ENCODE measurements at regions not wholly inside any gene's neighbourhood (a gene's known extent, or its start where the extent isn't known, plus 50 kb on each side); places are given as distances from the start of the nearest gene placed in this dataset.
"Not testable (repeated sequence)": the region's sequence is repeated elsewhere in the genome, so short reads cannot be mapped to it uniquely, and the experiment has no call there.

- no peak for DNase-seq
Observed at GRCh38 chr22:49657275-49657973, 170.2 kb downstream of the BRD1 start.

GRCh38 chr22:49656883-49657274 lies 170.8 kb downstream of the BRD1 start:
- not testable (repeated sequence) for DNase-seq

DNA sequence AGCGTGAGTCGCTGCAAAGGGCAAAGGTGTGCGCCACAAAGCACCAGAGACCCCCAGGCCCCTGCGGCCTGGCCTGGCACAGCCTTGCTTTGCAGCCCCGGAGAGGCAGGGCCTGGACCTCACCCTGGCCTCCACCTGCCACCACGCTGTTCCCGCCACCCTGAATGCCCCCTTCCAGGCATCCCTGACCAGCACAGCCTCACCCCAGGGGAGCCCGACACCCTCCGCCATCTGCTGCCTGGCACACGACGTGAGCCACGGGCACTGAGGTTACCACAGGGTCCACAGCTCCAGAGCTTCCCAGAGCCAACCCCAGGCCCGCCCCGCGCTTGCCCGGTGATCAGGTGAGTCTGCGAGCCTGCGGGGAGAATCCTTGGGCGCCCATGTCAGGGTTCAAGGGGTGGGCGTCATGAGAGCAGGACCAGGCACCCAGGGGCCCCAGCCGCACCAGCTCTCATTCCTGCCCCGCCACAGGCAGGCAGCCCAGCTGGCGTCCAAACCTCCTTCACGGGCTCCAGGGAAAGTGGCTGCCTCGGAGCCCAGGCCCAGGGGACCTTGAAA lies 171.3 kb downstream of the BRD1 start:
- no peak for DNase-seq

GRCh38 chr22:49655168-49655812 lies 172.4 kb downstream of the BRD1 start:
- DNase-seq, result no peak

- no peak for DNase-seq
Observed at GRCh38 chr22:49650336-49651241, 177.1 kb downstream of the BRD1 start.

GRCh38 chr22:49649166-49650068 lies 178.3 kb downstream of the BRD1 start:
- no peak for DNase-seq

DNA sequence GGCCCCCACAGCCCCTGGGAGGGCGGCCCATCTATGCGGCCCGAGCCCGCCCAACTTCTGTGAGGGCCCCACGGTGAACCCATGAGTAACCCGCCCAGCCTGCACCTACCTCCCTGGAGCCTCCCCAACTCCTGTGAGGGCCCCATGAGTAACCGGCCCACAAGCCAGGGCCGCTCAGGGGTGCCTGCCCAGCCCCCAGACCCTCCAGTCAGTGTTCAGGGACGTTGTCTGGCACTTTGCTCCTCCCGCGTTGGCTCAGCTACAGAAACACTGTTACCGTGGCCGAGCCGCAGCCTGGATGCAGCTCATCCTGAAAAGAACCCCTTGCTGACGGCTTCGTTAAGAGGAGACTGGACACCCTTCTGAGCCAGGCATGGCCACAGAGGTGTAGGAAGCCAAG lies 179.6 kb downstream of the BRD1 start:
- no peak for DNase-seq

- DNase-seq, result no peak
Observed at GRCh38 chr22:49647627-49648026, 180.0 kb downstream of the BRD1 start.

GRCh38 chr22:49646876-49647275 lies 180.8 kb downstream of the BRD1 start:
- DNase-seq, result no peak

DNA sequence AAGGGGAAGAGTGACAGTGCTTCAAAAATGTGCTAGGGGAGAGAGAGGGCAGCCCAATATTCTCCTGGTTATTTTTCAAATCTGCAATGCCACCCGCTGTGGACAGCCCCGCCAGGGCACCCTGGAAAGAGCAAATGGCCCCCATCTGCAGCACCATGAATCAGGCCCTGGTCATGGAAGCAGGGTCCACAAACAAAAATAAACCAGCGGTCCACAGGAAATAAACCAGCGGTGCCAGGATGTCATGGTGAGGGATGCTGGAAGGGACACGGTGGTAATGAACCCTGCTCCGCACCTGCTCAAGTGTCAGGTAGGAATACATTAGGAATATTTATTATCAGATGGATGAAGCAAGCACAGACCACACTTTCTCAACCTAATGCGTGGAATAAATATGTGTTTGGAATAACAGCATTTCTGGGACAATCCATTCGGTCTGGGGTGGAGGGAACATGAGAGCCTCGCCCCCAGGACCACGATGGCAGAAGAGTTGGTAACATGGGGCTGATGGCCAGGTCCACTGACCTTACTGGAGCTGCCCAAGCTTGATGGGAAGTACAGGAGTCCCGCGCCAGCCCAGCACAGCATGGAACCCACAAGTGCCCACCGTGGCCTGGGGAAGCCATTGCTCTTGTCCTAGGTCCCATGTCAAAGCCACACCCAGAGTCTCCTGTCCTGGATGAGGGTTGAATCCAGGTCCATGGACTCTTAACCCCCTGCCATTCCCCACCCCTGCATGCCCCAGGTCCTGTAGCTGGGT lies 181.7 kb downstream of the BRD1 start:
- DNase-seq, result no peak

- no peak for DNase-seq
Observed at GRCh38 chr22:49645257-49645656, 182.4 kb downstream of the BRD1 start.

DNA sequence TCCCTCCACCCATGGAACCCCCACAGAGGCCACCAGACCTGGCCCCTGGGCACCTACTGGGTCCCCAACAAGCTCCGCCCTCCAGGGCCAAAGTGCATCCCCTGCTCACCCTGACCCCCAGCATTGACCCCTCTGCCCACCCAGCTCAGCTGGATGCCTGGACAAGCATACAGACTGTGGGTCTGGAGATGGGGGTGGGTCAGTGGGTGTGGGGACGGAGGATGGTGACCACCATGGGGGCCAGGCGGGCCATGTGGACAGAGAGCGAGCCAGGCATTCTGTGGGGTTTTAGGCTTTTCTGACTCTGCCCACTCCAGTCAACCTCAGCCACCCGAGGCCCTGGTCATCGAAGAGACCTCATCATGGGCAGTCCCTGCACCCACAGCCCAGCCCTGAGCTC lies 183.7 kb downstream of the BRD1 start:
- DNase-seq, result no peak

GRCh38 chr22:49643466-49643865 lies 184.2 kb downstream of the BRD1 start:
- no peak for DNase-seq

DNA sequence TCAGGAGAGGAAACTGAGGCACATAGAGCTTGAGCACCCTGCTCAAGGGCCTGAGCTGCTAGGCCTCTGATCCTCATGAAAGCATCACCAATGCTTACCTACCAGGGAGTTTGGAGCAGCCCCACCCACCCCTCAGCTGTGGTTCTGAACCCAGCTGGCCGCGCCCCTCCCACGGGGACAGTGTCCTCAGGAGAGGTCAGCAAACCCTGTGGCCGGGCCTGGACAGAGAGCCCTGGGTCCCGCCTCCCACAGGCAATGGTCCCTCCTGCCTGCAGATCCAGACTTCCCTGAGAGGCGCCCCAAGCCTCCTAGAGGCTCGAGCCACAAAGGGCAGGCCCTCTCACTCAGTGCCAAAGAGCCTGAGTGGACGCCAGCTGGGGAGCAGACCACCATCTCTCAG lies 184.9 kb downstream of the BRD1 start:
- no peak for DNase-seq

DNA sequence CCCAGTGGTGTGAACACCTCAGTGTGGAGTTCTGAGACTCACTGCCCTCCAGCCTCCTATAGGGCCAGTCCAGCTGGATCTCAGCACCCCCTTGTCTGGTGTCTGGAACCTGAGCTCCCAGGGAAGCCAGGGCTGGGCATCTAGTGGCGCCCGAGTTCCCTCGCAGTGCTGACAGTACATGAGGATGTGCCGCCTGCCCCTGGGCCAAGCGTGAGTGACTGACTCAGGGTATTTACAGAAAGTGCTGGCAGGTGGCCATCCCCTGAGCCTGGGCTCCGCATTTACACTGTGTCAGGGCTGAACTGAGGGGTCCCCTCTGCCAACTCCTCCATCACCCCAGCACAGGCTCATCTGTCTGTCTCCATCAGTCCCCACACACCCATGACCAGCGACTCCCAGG lies 185.3 kb downstream of the BRD1 start:
- DNase-seq, result no peak

DNA sequence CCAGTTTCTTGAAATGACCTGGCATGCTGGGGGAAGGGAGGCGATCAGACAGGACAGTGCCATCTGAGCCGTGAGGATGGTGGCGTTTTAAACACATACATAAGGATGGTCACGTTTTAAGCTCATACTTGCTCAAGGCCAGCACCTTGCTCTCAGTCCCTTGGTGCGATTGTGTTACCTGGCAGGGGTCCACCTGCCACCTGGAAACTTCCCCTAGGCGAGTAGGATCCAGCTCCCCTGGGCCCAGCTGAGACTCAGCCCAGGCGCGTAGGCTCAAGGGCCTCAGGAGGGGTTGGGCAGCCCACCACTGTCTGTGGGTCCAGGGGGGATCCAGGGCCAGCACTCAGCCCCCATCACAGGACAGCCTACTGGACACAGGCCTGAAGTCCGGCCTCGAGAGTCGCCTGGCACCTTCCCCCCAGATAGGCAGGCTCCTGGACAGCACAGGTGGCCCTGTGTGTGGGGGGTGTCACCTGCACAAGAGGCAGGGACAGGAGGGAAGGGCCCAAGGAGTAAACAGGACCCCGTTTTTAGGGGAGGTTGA lies 185.8 kb downstream of the BRD1 start:
- DNase-seq, result no peak

DNA sequence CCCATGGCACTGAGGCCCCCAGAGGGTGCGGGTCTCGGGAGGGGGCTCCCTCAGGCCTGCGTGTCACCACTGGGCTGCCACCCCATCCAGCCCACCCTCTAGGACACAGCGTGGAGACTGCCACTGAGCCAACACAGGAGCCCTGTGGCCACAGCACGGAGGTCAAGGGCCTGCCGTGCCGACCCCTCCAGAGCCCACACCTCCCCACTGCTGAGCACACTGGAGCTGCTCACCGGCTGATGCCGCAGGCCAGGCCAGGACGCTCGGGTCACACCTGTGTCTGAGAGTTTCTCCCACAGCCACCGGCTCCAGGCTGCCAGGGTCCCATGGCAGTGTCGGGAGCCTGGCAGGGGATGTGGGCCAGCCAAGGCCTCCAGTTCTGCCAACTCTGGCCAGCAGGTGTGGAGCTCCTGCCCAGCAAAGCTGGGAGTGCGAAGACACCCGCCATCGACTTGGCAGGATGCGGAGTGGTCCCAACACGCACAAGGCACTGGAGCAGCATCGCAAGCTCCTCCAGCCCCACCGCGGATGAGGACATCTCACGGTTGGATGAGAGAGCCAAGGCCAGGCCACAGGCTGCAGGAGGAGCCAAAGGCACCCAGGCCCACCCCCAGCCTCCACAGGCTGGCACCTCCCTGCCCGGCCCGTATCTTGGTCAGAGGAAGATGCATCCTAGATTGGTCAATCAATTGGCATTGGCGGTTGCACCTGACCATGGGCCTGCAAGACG lies 187.1 kb downstream of the BRD1 start:
- no peak for DNase-seq

DNA sequence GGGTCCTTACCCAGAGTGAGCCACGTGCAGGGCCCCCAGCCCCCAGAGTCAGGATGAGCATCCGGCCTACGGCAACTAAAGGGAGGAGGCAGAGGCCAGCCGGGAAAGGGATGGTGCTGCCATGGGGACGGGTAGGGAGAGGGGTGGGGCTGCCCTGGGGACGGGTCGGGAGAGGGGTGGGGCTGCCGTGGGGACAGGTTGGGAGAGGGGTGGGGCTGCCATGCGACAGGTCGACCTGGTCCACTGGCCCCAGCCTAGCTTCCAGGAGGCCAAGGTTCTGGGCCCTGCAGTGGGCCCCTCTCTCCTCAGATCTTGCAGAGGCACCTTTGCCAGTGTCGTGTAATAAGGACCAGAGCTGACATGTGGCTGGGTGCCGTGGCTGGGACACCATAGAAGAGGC lies 187.7 kb downstream of the BRD1 start:
- DNase-seq, result no peak

DNA sequence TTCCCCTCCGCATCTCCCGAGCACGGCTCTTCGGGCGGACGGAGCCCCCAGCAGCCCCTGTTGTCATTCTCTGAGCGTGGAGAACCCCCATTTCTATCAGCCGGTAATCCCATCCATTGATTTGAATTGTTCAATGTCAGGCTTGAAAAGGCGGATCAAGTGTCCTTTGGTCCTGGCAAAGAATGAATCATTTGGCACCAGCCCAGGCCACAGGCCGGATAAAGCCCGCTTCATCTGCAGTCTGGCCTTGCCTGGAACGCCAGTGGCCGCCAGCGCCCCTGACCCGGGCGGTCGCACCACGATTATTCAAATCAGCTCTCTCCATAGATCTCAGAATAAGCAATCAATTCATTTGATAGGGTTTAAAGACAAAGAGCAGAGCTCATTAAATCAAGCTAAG lies 188.9 kb downstream of the BRD1 start:
- no peak for DNase-seq

DNA sequence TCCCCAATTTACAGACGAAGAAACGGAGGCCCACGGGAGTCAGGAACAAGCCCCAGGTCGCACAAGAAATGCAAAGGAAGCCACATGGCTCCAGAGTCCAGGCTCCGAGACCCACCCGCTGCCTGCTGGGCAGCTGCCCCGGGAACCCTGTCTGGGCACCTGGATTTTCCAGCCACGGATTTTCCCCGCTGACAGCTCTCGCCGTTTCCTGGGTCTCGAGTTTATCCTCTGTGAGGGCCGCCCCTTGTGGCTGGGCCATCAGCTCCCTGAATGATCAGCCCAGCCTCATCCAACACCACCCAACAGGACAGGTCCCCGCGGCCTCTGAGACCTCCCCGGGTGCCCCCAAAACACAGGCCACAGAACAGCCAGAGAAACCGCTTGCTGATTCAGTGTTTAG lies 189.7 kb downstream of the BRD1 start:
- DNase-seq, result no peak
